CD4-positive, alpha-beta T cell treated with Interleukin-15 for 1 hour (primary cell): ENCODE measurements at regions not wholly inside any gene's neighbourhood (a gene's known extent, or its start where the extent isn't known, plus 50 kb on each side); places are given as distances from the start of the nearest gene placed in this dataset.

Experiments
- DNase-seq: peaks from one replicate; pipeline ENCODE4 v3.0.0-alpha.2; 2020

- DNase-seq, result no peak
These were observed 351.2 kb downstream of the C16orf95 start for GRCh38 chr16:86965840-86966550.

- no peak for DNase-seq
These were observed 350.4 kb downstream of the C16orf95 start for GRCh38 chr16:86966777-86967176.

GRCh38 chr16:86968866-86969265 is 348.3 kb downstream of the C16orf95 start:
- DNase-seq, result no peak

- no peak for DNase-seq
These were observed 347.5 kb downstream of the C16orf95 start for GRCh38 chr16:86969716-86970115.

GRCh38 chr16:86970279-86970678 is 346.9 kb downstream of the C16orf95 start:
- DNase-seq, result no peak

GRCh38 chr16:86970726-86971125 is 346.5 kb downstream of the C16orf95 start:
- no peak for DNase-seq

GRCh38 chr16:86971251-86971650 is 345.9 kb downstream of the C16orf95 start:
- DNase-seq, result no peak

GRCh38 chr16:86974120-86974519 is 343.1 kb downstream of the C16orf95 start:
- DNase-seq, result no peak

- no peak for DNase-seq
These were observed 341.7 kb downstream of the C16orf95 start for GRCh38 chr16:86975445-86975844.

GRCh38 chr16:86977076-86977676 is 340.0 kb downstream of the C16orf95 start:
- no peak for DNase-seq

- DNase-seq, result no peak
These were observed 338.7 kb downstream of the C16orf95 start for GRCh38 chr16:86978445-86979030.

- DNase-seq, result no peak
These were observed 338.1 kb downstream of the C16orf95 start for GRCh38 chr16:86979061-86979460.

GRCh38 chr16:86979984-86980553 is 337.1 kb downstream of the C16orf95 start:
- no peak for DNase-seq

- DNase-seq, result no peak
These were observed 336.5 kb downstream of the C16orf95 start for GRCh38 chr16:86980644-86981043.

- no peak for DNase-seq
These were observed 334.9 kb downstream of the C16orf95 start for GRCh38 chr16:86982347-86982596.

- DNase-seq, result no peak
These were observed 334.3 kb downstream of the C16orf95 start for GRCh38 chr16:86982912-86983311.

- DNase-seq, result no peak
These were observed 333.6 kb downstream of the C16orf95 start for GRCh38 chr16:86983621-86984020.

GRCh38 chr16:86984343-86984742 is 332.8 kb downstream of the C16orf95 start:
- no peak for DNase-seq

GRCh38 chr16:86984991-86985647 is 332.1 kb downstream of the C16orf95 start:
- DNase-seq, result no peak

GRCh38 chr16:86985648-86986015 is 331.6 kb downstream of the C16orf95 start:
- no peak for DNase-seq

- no peak for DNase-seq
These were observed 331.1 kb downstream of the C16orf95 start for GRCh38 chr16:86986136-86986535.

GRCh38 chr16:86986809-86987487 is 330.2 kb downstream of the C16orf95 start:
- DNase-seq, result no peak
